K562 (cell line): ENCODE measurements at regions not wholly inside any gene's neighbourhood (a gene's known extent, or its start where the extent isn't known, plus 50 kb on each side); places are given as distances from the start of the nearest gene placed in this dataset.

ENCODE experiments used
- ATF7 ChIP-seq: fragments of 450-650 bp; IDR thresholded peaks from 2 replicates; pipeline ENCODE4 v1.7.1; 2014; ENCODE audit warnings: mild to moderate bottlenecking, moderate library complexity
- BRCA1 ChIP-seq, 2 experiments: fragments of 450-650 bp in 1 of 2; sonication (generic) in 1 of 2; formaldehyde crosslinking in 1 of 2; IDR thresholded peaks; 2 replicates each; pipeline versions ENCODE4 v1.5.0 to v1.6.1; 2017 to 2020; ENCODE audit warnings: mild to moderate bottlenecking in 1 of 2, missing genetic modification reagents in 1 of 2
- BRD4 ChIP-seq: fragments of 200-600 bp; sonication (generic); IDR thresholded peaks from 2 replicates; pipeline ENCODE4 v1.6.1; 2017; ENCODE audit warnings: inconsistent platforms
- CREM ChIP-seq: IDR thresholded peaks from 2 replicates; pipeline ENCODE4 v1.6.1; 2014; ENCODE audit warnings: antibody characterized with exemption, low read depth
- DPF2 ChIP-seq: fragments of 450-650 bp; IDR thresholded peaks from 2 replicates; pipeline ENCODE4 v1.6.1; 2016
- HBP1 ChIP-seq: fragments of 450-650 bp; formaldehyde crosslinking; IDR thresholded peaks from 2 replicates; pipeline ENCODE4 v1.4.0; 2022; ENCODE audit warnings: missing genetic modification characterization
- MCM7 ChIP-seq, 2 experiments: fragments of 450-650 bp; IDR thresholded peaks; 2 replicates each; pipeline ENCODE4 v1.6.1; 2016 to 2018
- NR2C2 ChIP-seq, 2 experiments: fragments of 200-800 bp in 1 of 2; sonication (Bioruptor generic) in 1 of 2; sonication (generic) in 1 of 2; formaldehyde crosslinking in 1 of 2; IDR thresholded peaks; 2 replicates each; pipeline versions ENCODE4 v1.6.1 to v1.8.0; 2016 to 2022; ENCODE audit warnings: mild to moderate bottlenecking in 1 of 2, missing compliant biosample characterization in 1 of 2, missing genetic modification characterization in 1 of 2, missing genetic modification reagents in 1 of 2
- NRF1 ChIP-seq, 2 experiments: fragments of 450-650 bp; IDR thresholded peaks in 1 of 2; conservative IDR thresholded peaks in 1 of 2; 2 replicates each; pipeline ENCODE4 v1.6.1; 2014; ENCODE audit warnings: mild to moderate bottlenecking in 2 of 2
- PML ChIP-seq: IDR thresholded peaks from 2 replicates; pipeline ENCODE4 v1.6.1; 2012; ENCODE audit warnings: low read length, inconsistent platforms
- POLR2G ChIP-seq: fragments of 200-400 bp; formaldehyde crosslinking; IDR thresholded peaks from 2 replicates; pipeline ENCODE4 v1.6.1; 2017; ENCODE audit warnings: low read depth, mild to moderate bottlenecking, antibody characterized with exemption, low read length, moderate library complexity
- SMARCC2 ChIP-seq: fragments of 450-650 bp; IDR thresholded peaks from 2 replicates; pipeline ENCODE4 v1.6.1; 2017; ENCODE audit warnings: antibody characterized with exemption, moderate library complexity, mild to moderate bottlenecking, low read depth
- TBL1XR1 ChIP-seq, 2 experiments: IDR thresholded peaks; 2 replicates each; pipeline ENCODE4 v1.6.1; 2012; ENCODE audit warnings: improper control_type of control experiment in 2 of 2, low read length in 2 of 2, mild to moderate bottlenecking in 1 of 2
- U2AF2 ChIP-seq: fragments of 200-400 bp; formaldehyde crosslinking; optimal IDR thresholded peaks from 2 replicates; pipeline ENCODE3; 2017; ENCODE audit warnings: low read depth, mild to moderate bottlenecking, low read length
- ZFP1 ChIP-seq: fragments of 450-650 bp; formaldehyde crosslinking; IDR thresholded peaks from 2 replicates; pipeline ENCODE4 v1.4.0; 2020; ENCODE audit warnings: mild to moderate bottlenecking, mixed read lengths
- ZNF143 ChIP-seq: sonication (generic); formaldehyde crosslinking; IDR thresholded peaks from 2 replicates; pipeline ENCODE4 v1.9.0; 2022; ENCODE audit warnings: mild to moderate bottlenecking, missing genetic modification reagents
- ZNF644 ChIP-seq: fragments of 200-800 bp; sonication (Bioruptor generic); IDR thresholded peaks from 2 replicates; pipeline ENCODE4 v1.6.1; 2016; ENCODE audit warnings: low read depth, missing genetic modification characterization, missing compliant biosample characterization
- ZNF764 ChIP-seq: fragments of 250-450 bp; sonication (Bioruptor Pico); IDR thresholded peaks from 2 replicates; pipeline ENCODE4 v1.4.0; 2020; ENCODE audit warnings: low read depth, mild to moderate bottlenecking, moderate library complexity
- ZZZ3 ChIP-seq: fragments of 450-650 bp; IDR thresholded peaks from 2 replicates; pipeline ENCODE4 v1.6.1; 2016; ENCODE audit warnings: antibody characterized with exemption, mild to moderate bottlenecking, moderate library complexity
- TF ChIP-seq, protein P1 (sequence below): fragments of 450-650 bp; IDR thresholded peaks from 2 replicates; pipeline ENCODE4 v1.6.1; 2016

DNA sequence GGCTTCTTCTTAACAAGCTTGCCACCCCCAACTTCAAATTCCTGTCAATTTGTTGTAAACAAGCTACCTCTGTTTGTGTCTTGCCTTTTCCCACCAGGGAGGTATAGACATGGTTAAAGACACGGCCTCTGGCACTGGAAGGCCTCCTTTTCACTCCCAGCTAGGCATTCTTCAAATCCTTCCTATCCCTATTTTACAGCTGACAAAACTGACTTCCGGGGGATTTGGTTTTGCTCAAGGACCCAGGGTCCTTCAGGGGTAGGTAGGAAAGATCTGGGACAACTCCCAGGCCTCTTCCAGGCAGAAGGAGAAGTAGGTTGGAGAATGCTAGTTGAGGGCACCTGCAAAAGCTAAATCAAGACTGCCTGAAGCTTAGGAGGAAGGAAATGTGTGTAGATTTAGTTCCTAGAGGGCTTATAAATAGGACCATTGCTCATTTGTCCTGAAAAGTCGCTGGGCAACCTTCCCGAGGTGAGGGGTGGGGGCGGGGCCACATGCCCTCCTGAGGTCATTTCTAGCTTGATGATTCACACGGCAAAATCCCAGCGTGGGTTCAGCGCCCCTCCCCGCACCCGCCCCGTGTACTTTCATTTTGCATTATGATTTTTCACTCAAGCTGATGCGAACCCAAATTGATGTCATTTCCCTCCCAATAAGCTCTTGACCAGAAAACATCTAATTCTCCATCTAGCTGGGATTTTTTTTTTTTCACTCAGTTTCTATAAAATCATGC is 365.5 kb downstream of the SHQ1 start (continued):
- TF ChIP-seq ZNF644 (no peak), BRD4 (no peak), ATF7 (peak; percentile 51; the same call in 1 of the 2 replicates), ZZZ3 (no peak), U2AF2 (no peak), HBP1 (CRISPR knock-in tag) (no peak), POLR2G (no peak), NRF1 (conservative IDR thresholded peaks at IDR 0.05 in 1 of 2, IDR thresholded peaks at IDR 0.05 in 1 of 2) (0 out of 4 replicates have a peak, but pooled peaks have one; percentile 10 to 11), ZFP1 (no peak), NR2C2 (CRISPR knock-in tag; IDR thresholded peaks at IDR 0.05) (no peak), NR2C2 (tag; IDR thresholded peaks at IDR 0.05) (peak; percentile 72), ZNF143 (CRISPR knock-in tag) (no peak), MCM7 (IDR thresholded peaks at IDR 0.05) (no peak), SMARCC2 (no peak), BRCA1 (IDR thresholded peaks at IDR 0.05) (no peak), BRCA1 (CRISPR knock-in tag; IDR thresholded peaks at IDR 0.05) (no peak), TBL1XR1 (IDR thresholded peaks at IDR 0.05; ENCODE audit: low read length in 2 of 2) (no peak), DPF2 (0 out of 2 replicates have a peak, but pooled peaks have one; percentile 25), PML (no peak), ZNF764 (CRISPR knock-in tag) (no peak), CREM (0 out of 2 replicates have a peak, but pooled peaks have one; percentile 17)
- TF ChIP-seq, protein P1, sequence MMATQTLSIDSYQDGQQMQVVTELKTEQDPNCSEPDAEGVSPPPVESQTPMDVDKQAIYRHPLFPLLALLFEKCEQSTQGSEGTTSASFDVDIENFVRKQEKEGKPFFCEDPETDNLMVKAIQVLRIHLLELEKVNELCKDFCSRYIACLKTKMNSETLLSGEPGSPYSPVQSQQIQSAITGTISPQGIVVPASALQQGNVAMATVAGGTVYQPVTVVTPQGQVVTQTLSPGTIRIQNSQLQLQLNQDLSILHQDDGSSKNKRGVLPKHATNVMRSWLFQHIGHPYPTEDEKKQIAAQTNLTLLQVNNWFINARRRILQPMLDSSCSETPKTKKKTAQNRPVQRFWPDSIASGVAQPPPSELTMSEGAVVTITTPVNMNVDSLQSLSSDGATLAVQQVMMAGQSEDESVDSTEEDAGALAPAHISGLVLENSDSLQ = no peak
- TF ChIP-seq, all 486 proteins: peak for 13
